GM12865 (cell line): ENCODE measurements at regions not wholly inside any gene's neighbourhood (a gene's known extent, or its start where the extent isn't known, plus 50 kb on each side); places are given as distances from the start of the nearest gene placed in this dataset.
"Not testable (repeated sequence)": the region's sequence is repeated elsewhere in the genome, so short reads cannot be mapped to it uniquely, and the experiment has no call there.

Experiments
- DNase-seq: peaks from one replicate; pipeline ENCODE4 v3.0.0; 2010; ENCODE audit warnings: low read depth
- H3K4me3 ChIP-seq: 2 replicates; pipeline ENCODE4 v1.5.1; 2011; ENCODE audit warnings: mild to moderate bottlenecking, low read depth, low read length, control low read depth
- TF ChIP-seq, protein P1 (sequence below): IDR thresholded peaks from 2 replicates; pipeline ENCODE4 v1.5.1; 2011; ENCODE audit warnings: low read length, control low read depth, low read depth, inconsistent platforms; ENCODE audit not compliant: insufficient read depth; ENCODE audit errors: missing control alignments

GRCh38 chr1:29621826-29622435, 385.6 kb downstream of the PTPRU start:
- no peak overlapping the region for H3K4me3 ChIP-seq
- no peak for DNase-seq
- TF ChIP-seq, protein P1, sequence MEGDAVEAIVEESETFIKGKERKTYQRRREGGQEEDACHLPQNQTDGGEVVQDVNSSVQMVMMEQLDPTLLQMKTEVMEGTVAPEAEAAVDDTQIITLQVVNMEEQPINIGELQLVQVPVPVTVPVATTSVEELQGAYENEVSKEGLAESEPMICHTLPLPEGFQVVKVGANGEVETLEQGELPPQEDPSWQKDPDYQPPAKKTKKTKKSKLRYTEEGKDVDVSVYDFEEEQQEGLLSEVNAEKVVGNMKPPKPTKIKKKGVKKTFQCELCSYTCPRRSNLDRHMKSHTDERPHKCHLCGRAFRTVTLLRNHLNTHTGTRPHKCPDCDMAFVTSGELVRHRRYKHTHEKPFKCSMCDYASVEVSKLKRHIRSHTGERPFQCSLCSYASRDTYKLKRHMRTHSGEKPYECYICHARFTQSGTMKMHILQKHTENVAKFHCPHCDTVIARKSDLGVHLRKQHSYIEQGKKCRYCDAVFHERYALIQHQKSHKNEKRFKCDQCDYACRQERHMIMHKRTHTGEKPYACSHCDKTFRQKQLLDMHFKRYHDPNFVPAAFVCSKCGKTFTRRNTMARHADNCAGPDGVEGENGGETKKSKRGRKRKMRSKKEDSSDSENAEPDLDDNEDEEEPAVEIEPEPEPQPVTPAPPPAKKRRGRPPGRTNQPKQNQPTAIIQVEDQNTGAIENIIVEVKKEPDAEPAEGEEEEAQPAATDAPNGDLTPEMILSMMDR: no peak

GRCh38 chr1:29620631-29621030, 384.3 kb downstream of the PTPRU start:
- H3K4me3 ChIP-seq: no peak overlapping the region
- no peak for DNase-seq
- TF ChIP-seq, protein P1: no peak

- TF ChIP-seq, protein P1: no peak
- no peak overlapping the region for H3K4me3 ChIP-seq
- DNase-seq: no peak
These were observed 370.9 kb downstream of the PTPRU start for GRCh38 chr1:29607236-29607635.

DNA sequence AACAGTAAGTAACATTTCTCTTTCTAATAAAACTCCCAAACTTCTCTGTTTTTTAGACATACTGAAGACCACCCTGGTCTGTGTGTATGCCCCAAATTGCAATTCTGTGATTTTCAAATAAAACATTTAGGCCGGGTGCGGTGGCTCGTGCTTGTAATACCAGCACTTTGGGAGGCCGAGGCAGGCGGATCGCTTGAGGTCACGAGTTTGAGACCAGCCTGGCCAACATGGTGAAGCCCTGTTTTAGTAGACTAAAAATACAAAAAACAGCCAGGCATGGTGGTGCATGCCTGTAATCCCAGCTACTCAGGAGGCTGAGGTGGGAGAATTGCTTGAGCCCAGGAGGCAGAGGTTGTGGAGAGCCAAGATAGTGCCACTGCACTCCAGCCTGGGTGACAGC, 368.5 kb downstream of the PTPRU start:
- DNase-seq, H3K4me3 ChIP-seq: not testable (repeated sequence)

DNA sequence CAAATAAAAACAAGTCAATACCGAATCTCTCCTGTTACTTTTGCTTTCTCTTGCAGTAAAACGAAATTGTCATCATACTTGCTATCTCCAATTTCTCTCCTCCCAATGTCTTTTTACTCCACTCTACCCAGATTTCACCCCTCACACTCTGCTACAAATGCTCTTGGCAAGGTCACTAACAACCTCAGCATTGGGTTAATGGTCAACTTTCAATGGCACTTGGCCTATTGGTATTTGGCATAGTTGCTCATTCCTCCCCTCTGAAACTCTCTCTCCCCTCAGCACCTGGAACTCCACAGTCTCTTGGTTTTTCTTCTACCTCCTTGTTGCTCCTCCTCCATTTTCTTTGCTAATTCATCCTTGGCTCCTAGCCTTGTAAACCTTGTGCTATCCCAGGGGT, 367.3 kb downstream of the PTPRU start:
- no peak overlapping the region for H3K4me3 ChIP-seq
- TF ChIP-seq, protein P1: no peak
- DNase-seq: no peak

- H3K4me3 ChIP-seq: no peak overlapping the region
- no peak for DNase-seq
- TF ChIP-seq, protein P1: no peak
These were observed 365.9 kb downstream of the PTPRU start for GRCh38 chr1:29602203-29602602.

DNA sequence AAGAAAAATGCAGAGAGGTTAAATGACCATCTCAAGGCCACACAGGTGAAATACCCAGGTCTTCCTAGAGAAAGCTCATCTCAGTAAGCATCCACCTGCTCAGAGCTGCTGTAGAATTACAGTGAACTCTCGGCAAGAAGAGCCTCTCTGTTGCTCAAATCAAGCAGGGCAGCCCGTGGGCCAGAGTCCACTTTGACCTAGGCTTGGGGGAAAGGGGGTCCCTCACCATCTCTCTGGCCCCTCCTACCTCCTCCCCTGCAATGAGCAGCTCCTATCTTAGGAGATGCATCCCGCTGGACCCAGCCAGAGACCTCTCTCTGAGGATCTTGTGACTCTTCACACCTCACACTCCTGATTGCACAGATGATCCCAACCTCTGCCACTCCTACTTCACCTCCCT, 364.7 kb downstream of the PTPRU start:
- TF ChIP-seq, protein P1: no peak
- no peak for DNase-seq

More for the DNA sequence above, 364.7 kb downstream of the PTPRU start:
- H3K4me3 ChIP-seq: no peak overlapping the region
